HEK293 (cell line): ENCODE measurements at regions not wholly inside any gene's neighbourhood (a gene's known extent, or its start where the extent isn't known, plus 50 kb on each side); places are given as distances from the start of the nearest gene placed in this dataset.
A peak's percentile ranks its signal among the peaks of the same experiment; 100 is the strongest.

Source experiments
- CTCF ChIA-PET: fragments of 350-600 bp; formaldehyde crosslinking; extraction: SDS; loops from one replicate; lab custom pipeline; 2021; ENCODE audit warnings: antibody characterized with exemption; lab: Yijun Ruan, JAX
- POLR2A ChIA-PET: fragments of 300-600 bp; formaldehyde crosslinking; extraction: SDS; loops from one replicate; lab custom pipeline; 2020; ENCODE audit warnings: antibody characterized with exemption, inconsistent platforms; lab: Yijun Ruan, JAX
- H3K27ac ChIP-seq: fragments of 200-500 bp; sonication (Bioruptor generic); 2 replicates; pipeline ENCODE4 v1.5.1; 2014; ENCODE audit warnings: low read depth, low read length, control low read depth, inconsistent platforms; ENCODE audit errors: extremely low read depth
- H3K36me3 ChIP-seq, 2 experiments: fragments of 200-500 bp in 1 of 2; sonication (Bioruptor generic) in 1 of 2; 1 replicate in 1 of 2; 2 replicates in 1 of 2; pipeline ENCODE4 v1.5.1; 2014 to 2017; ENCODE audit warnings: inconsistent platforms in 2 of 2, low read length in 2 of 2; ENCODE audit not compliant: control insufficient read depth in 2 of 2, insufficient read depth in 1 of 2
- H3K4me1 ChIP-seq: fragments of 200-500 bp; sonication (Bioruptor generic); 2 replicates; pipeline ENCODE4 v1.5.1; 2014; ENCODE audit warnings: mild to moderate bottlenecking, low read length, inconsistent platforms; ENCODE audit not compliant: control insufficient read depth, insufficient read depth
- H3K4me3 ChIP-seq: 2 replicates; pipeline ENCODE4 v1.5.1; 2011; ENCODE audit warnings: low read depth, mild to moderate bottlenecking, control low read depth, low read length, moderate library complexity
- H3K9me3 ChIP-seq: fragments of 200-500 bp; sonication (Bioruptor generic); 2 replicates; pipeline ENCODE4 v1.5.1; 2014; ENCODE audit warnings: low read depth, low read length, inconsistent platforms; ENCODE audit not compliant: control insufficient read depth, insufficient read depth
- BCL11B ChIP-seq: fragments of 450-650 bp; formaldehyde crosslinking; IDR thresholded peaks from 2 replicates; pipeline ENCODE4 v1.5.1; 2016; ENCODE audit warnings: low read depth, missing biosample characterization, missing genetic modification characterization
- KLF17 ChIP-seq: fragments of 450-650 bp; formaldehyde crosslinking; IDR thresholded peaks from 2 replicates; pipeline ENCODE4 v1.5.1; 2016; ENCODE audit warnings: missing biosample characterization, missing genetic modification characterization
- MYNN ChIP-seq: fragments of 450-650 bp; formaldehyde crosslinking; IDR thresholded peaks from 2 replicates; pipeline ENCODE4 v1.5.1; 2016; ENCODE audit warnings: missing biosample characterization, missing genetic modification characterization, borderline replicate concordance
- SETDB1 ChIP-seq: IDR thresholded peaks from one replicate; pipeline ENCODE4 v1.6.1; 2017; ENCODE audit warnings: mild to moderate bottlenecking, low read length, moderate library complexity, mixed read lengths; ENCODE audit not compliant: insufficient read length
- ZBTB20 ChIP-seq: fragments of 450-650 bp; formaldehyde crosslinking; IDR thresholded peaks from 2 replicates; pipeline ENCODE4 v1.5.1; 2016; ENCODE audit warnings: missing biosample characterization, missing genetic modification characterization
- ZEB2 ChIP-seq: fragments of 450-650 bp; formaldehyde crosslinking; IDR thresholded peaks from 2 replicates; pipeline ENCODE4 v1.5.1; 2016; ENCODE audit warnings: missing biosample characterization, missing genetic modification characterization
- ZFP41 ChIP-seq: fragments of 450-650 bp; formaldehyde crosslinking; IDR thresholded peaks from 2 replicates; pipeline ENCODE4 v1.5.1; 2016; ENCODE audit warnings: missing biosample characterization, missing genetic modification characterization, borderline replicate concordance
- ZFP69B ChIP-seq: fragments of 450-650 bp; formaldehyde crosslinking; IDR thresholded peaks from 2 replicates; pipeline ENCODE4 v1.5.1; 2016; ENCODE audit warnings: missing biosample characterization, missing genetic modification characterization
- ZNF114 ChIP-seq: fragments of 450-650 bp; formaldehyde crosslinking; IDR thresholded peaks from 2 replicates; pipeline ENCODE4 v1.5.0; 2017; ENCODE audit warnings: missing biosample characterization, missing genetic modification characterization
- ZNF350 ChIP-seq: fragments of 450-650 bp; formaldehyde crosslinking; IDR thresholded peaks from 2 replicates; pipeline ENCODE4 v1.5.0; 2017; ENCODE audit warnings: missing biosample characterization, mild to moderate bottlenecking, missing genetic modification characterization
- ZNF48 ChIP-seq: fragments of 450-650 bp; formaldehyde crosslinking; IDR thresholded peaks from 2 replicates; pipeline ENCODE4 v1.5.1; 2016; ENCODE audit warnings: missing biosample characterization, missing genetic modification characterization
- ZNF514 ChIP-seq: fragments of 450-650 bp; formaldehyde crosslinking; IDR thresholded peaks from 2 replicates; pipeline ENCODE4 v1.5.1; 2016; ENCODE audit warnings: missing biosample characterization, missing genetic modification characterization
- ZNF518A ChIP-seq: fragments of 450-650 bp; formaldehyde crosslinking; conservative IDR thresholded peaks from 2 replicates; pipeline ENCODE4 v1.5.1; 2016; ENCODE audit warnings: low read depth, missing biosample characterization, missing genetic modification characterization
- ZNF621 ChIP-seq: fragments of 450-650 bp; formaldehyde crosslinking; IDR thresholded peaks from 2 replicates; pipeline ENCODE4 v1.5.1; 2017; ENCODE audit warnings: missing biosample characterization, missing genetic modification characterization
- ZNF629 ChIP-seq: fragments of 450-650 bp; formaldehyde crosslinking; IDR thresholded peaks from 2 replicates; pipeline ENCODE4 v1.5.1; 2017; ENCODE audit warnings: missing biosample characterization, missing genetic modification characterization
- ZNF76 ChIP-seq: fragments of 450-650 bp; formaldehyde crosslinking; IDR thresholded peaks from 2 replicates; pipeline ENCODE4; 2016; ENCODE audit warnings: low read depth, missing biosample characterization, missing genetic modification characterization, borderline replicate concordance
- ZNF785 ChIP-seq: fragments of 450-650 bp; formaldehyde crosslinking; IDR thresholded peaks from 2 replicates; pipeline ENCODE4 v1.5.1; 2016; ENCODE audit warnings: missing biosample characterization, missing genetic modification characterization

GRCh38 chr1:218796773-218797172, 376.9 kb upstream of the LYPLAL1 start:
- H3K36me3 ChIP-seq: no peaks in the 10 kb centered on the region
- no peak for TF ChIP-seq ZNF621 (tag by site-specific recombination)
- TF ChIP-seq MYNN (tag by site-specific recombination): no peak
- TF ChIP-seq ZNF48 (tag by site-specific recombination): no peak
- CTCF ChIA-PET: interaction anchor here (0.6 kb wide), 1 partner anchor 17 kb away, joined by 4 read pairs; no protein-coding TSS in a partner anchor
- no peaks in the 10 kb centered on the region for H3K4me1 ChIP-seq
- H3K4me3 ChIP-seq: no peak overlapping the region
- no peaks in the 10 kb centered on the region for H3K9me3 ChIP-seq
- POLR2A ChIA-PET: no interaction called here
- H3K27ac ChIP-seq: no peak overlapping the region

GRCh38 chr1:218802799-218803198, 370.9 kb upstream of the LYPLAL1 start:
- Histone ChIP-seq H3K4me1 (no peaks in the 10 kb centered on the region), H3K36me3 (no peaks in the 10 kb centered on the region), H3K27ac (no peak overlapping the region), H3K9me3 (no peaks in the 10 kb centered on the region), H3K4me3 (no peak overlapping the region)
- TF ChIP-seq ZNF514: no peak
- peak; percentile 70 for TF ChIP-seq SETDB1
- POLR2A ChIA-PET: no interaction called here
- CTCF ChIA-PET: no interaction called here

GRCh38 chr1:218803351-218803997, 370.2 kb upstream of the LYPLAL1 start:
- TF ChIP-seq KLF17 (no peak), ZFP41 (tag by site-specific recombination) (no peak), ZEB2 (tag by site-specific recombination) (no peak), ZBTB20 (no peak), BCL11B (no peak), ZNF518A (tag by site-specific recombination) (no peak), ZNF629 (tag by site-specific recombination) (no peak), ZFP69B (tag by site-specific recombination) (no peak), ZNF76 (tag by site-specific recombination) (no peak), ZNF514 (no peak), ZNF114 (tag by site-specific recombination) (no peak), ZNF350 (tag by site-specific recombination) (no peak), ZNF785 (tag by site-specific recombination) (no peak)
- Histone ChIP-seq H3K4me3 (no peak overlapping the region), H3K4me1 (no peaks in the 10 kb centered on the region), H3K9me3 (no peaks in the 10 kb centered on the region), H3K36me3 (no peaks in the 10 kb centered on the region), H3K27ac (no peak overlapping the region)
- POLR2A ChIA-PET: no interaction called here
- CTCF ChIA-PET: no interaction called here
